ENCODE measurements at regions not wholly inside any gene's neighbourhood (a gene's known extent, or its start where the extent isn't known, plus 50 kb on each side); places are given as distances from the start of the nearest gene placed in this dataset.

DNA sequence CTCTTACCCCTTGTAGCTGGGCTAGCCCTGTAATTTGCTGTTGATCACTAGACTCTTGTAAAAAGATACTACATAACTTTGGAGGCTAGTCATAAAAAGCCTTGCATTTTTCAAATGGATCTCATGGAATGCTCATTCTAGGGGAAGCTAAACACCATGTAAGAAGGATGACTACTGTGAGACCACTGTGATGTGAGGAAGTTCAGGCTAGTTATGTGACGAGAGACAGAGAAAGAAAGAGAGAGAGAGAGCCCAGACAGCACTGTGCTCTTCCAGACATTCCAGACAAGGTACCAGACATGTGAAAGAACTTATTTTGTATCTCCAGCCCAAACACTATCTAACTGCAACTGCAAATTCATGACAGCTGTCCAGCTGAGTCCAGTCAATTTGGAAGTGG lies 404.6 kb upstream of the PITX2 start:
- TF ChIP-seq CTCF (IDR thresholded peaks at IDR 0.05) = no peak
- TF ChIP-seq POLR2AphosphoS5 (IDR thresholded peaks at IDR 0.05) = no peak
- no peak for TF ChIP-seq EP300 (IDR thresholded peaks at IDR 0.05)
- TF ChIP-seq POLR2A (IDR thresholded peaks at IDR 0.05) = no peak
- 7 to 22% methylated on average over 1 of the region's 1 CpG for WGBS, 2 donors (ENCODE audit: low coverage in 1 of 2)

DNA sequence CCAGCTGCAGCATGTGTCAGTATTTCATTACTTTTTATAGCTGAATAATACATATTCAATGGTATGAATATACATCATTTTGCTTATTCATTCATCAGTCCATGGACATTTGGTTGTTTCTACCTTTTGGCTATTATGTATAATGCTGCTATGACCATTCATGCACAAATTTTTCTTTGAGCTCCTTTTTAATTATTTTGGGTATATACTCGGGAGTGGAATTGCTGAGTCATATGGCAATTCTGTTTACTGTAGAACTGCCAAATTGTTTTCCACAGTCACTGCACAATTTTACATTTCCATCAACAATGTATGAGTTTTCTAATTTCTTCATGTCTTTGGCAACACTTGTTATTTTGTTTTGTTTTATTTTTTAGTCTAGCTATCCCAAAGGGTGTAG lies 405.9 kb upstream of the PITX2 start:
- Histone ChIP-seq H3K36me3 (no peaks in the 10 kb centered on the region), H3K27me3 (no peaks in the 10 kb centered on the region), H3K27ac (no peak overlapping the region), H3K9me3 (no peaks in the 10 kb centered on the region), H3K4me3 (no peak overlapping the region), H3K4me1 (no peaks in the 10 kb centered on the region)
- 30 to 54% methylated on average over 1 of the region's 1 CpG for WGBS, 2 donors (ENCODE audit: low coverage in 1 of 2)
- no peak for ATAC-seq
- TF ChIP-seq EP300 (IDR thresholded peaks at IDR 0.05) = no peak
- no peak for TF ChIP-seq CTCF (IDR thresholded peaks at IDR 0.05)
- no peak for TF ChIP-seq POLR2A (IDR thresholded peaks at IDR 0.05)
- no peak for TF ChIP-seq POLR2AphosphoS5 (IDR thresholded peaks at IDR 0.05)

More for the DNA sequence above, 404.6 kb upstream of the PITX2 start:
- no peaks in the 10 kb centered on the region for H3K9me3 ChIP-seq
- no peaks in the 10 kb centered on the region for H3K27me3 ChIP-seq
- H3K27ac ChIP-seq = no peak overlapping the region
- no peak overlapping the region for H3K4me3 ChIP-seq
- H3K4me1 ChIP-seq = no peaks in the 10 kb centered on the region
- no peak for ATAC-seq
- no peaks in the 10 kb centered on the region for H3K36me3 ChIP-seq

DNA sequence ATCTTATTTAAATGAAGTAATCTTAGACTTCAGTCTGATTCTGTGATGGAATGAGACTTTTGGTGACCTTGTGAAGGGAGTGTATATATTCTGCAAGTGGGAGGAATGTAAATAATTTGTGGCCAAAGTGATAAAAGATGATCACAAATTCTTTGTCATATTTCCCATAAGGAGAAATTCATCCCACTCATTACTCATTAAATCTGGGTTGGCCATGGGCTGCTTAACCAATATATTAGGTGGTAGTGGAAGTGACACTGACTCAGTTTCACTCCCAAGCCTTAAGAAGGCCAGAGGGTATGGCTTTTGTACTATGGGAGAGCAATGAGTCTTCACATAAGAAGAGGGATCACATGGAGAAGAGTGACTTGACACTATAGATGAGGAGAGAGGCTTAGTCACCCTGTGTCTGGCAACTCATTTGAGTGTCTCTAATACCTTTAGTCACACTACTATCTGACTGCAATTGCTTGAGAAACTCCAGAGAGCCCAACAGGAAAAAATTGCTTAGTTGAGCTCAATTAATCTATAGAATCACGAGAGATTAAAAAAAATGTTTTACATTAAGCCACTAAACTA lies 408.2 kb upstream of the PITX2 start:
- TF ChIP-seq CTCF (IDR thresholded peaks at IDR 0.05) = no peak
- TF ChIP-seq POLR2A (IDR thresholded peaks at IDR 0.05) = no peak
- TF ChIP-seq POLR2AphosphoS5 (IDR thresholded peaks at IDR 0.05) = no peak
- TF ChIP-seq EP300 (IDR thresholded peaks at IDR 0.05) = no peak

GRCh38 chr4:111031596-111031995 lies 408.7 kb upstream of the PITX2 start:
- 38 to 67% methylated on average over 1 to 3 of the region's 3 CpGs for WGBS, 2 donors (ENCODE audit: low coverage in 1 of 2)
- no peak overlapping the region for H3K27ac ChIP-seq
- no peaks in the 10 kb centered on the region for H3K4me1 ChIP-seq
- no peaks in the 10 kb centered on the region for H3K27me3 ChIP-seq
- TF ChIP-seq POLR2AphosphoS5 (IDR thresholded peaks at IDR 0.05) (no peak), EP300 (IDR thresholded peaks at IDR 0.05) (no peak), POLR2A (IDR thresholded peaks at IDR 0.05) (no peak), CTCF (IDR thresholded peaks at IDR 0.05) (no peak)
- no peaks in the 10 kb centered on the region for H3K36me3 ChIP-seq
- no peak for ATAC-seq
- no peaks in the 10 kb centered on the region for H3K9me3 ChIP-seq
- no peak overlapping the region for H3K4me3 ChIP-seq

More for the DNA sequence above, 408.2 kb upstream of the PITX2 start:
- 67% methylated on average over 1 of the region's 1 CpG; no CpG with 5 or more reads in 1 of the 2 donors for WGBS, 2 donors (ENCODE audit: low coverage in 1 of 2)
- no peak overlapping the region for H3K4me3 ChIP-seq
- no peaks in the 10 kb centered on the region for H3K4me1 ChIP-seq
- no peaks in the 10 kb centered on the region for H3K27me3 ChIP-seq
- H3K36me3 ChIP-seq = no peaks in the 10 kb centered on the region
- no peak overlapping the region for H3K27ac ChIP-seq
- no peaks in the 10 kb centered on the region for H3K9me3 ChIP-seq
- ATAC-seq = no peak

GRCh38 chr4:111037591-111038360 lies 414.9 kb upstream of the PITX2 start:
- no peaks in the 10 kb centered on the region for H3K27me3 ChIP-seq
- H3K36me3 ChIP-seq = no peaks in the 10 kb centered on the region
- TF ChIP-seq CTCF (IDR thresholded peaks at IDR 0.05) = no peak
- no peak for TF ChIP-seq EP300 (IDR thresholded peaks at IDR 0.05)
- TF ChIP-seq POLR2AphosphoS5 (IDR thresholded peaks at IDR 0.05) = no peak
- TF ChIP-seq POLR2A (IDR thresholded peaks at IDR 0.05) = no peak
- no peak overlapping the region for H3K4me3 ChIP-seq
- H3K9me3 ChIP-seq = no peaks in the 10 kb centered on the region
- no peaks in the 10 kb centered on the region for H3K4me1 ChIP-seq
- ATAC-seq = no peak
- 34 to 39% methylated on average over 7 of the region's 7 CpGs for WGBS, 2 donors (ENCODE audit: low coverage in 1 of 2)
- H3K27ac ChIP-seq = no peak overlapping the region
